SJSA1 (cell line): ENCODE measurements at regions not wholly inside any gene's neighbourhood (a gene's known extent, or its start where the extent isn't known, plus 50 kb on each side); places are given as distances from the start of the nearest gene placed in this dataset.
"Not testable (repeated sequence)": the region's sequence is repeated elsewhere in the genome, so short reads cannot be mapped to it uniquely, and the experiment has no call there.

Experiments
- DNase-seq, 2 experiments: peaks; one replicate each; pipeline ENCODE4 v3.0.0-alpha.2; 2015 to 2020; ENCODE audit warnings: low spot score in 2 of 2, low read depth in 1 of 2
- H3K27ac ChIP-seq: fragments of 250-450 bp; sonication (Bioruptor Pico); 2 replicates; pipeline ENCODE4 v1.5.1; 2020; ENCODE audit warnings: mild to moderate bottlenecking, moderate library complexity
- H3K27me3 ChIP-seq: fragments of 250-450 bp; sonication (Bioruptor Pico); replicated peaks from 2 replicates; pipeline ENCODE4 v1.5.1; 2020; ENCODE audit warnings: mild to moderate bottlenecking, moderate library complexity
- H3K36me3 ChIP-seq: fragments of 250-450 bp; sonication (Bioruptor Pico); 2 replicates; pipeline ENCODE4 v1.5.1; 2020; ENCODE audit warnings: mild to moderate bottlenecking
- H3K4me1 ChIP-seq: fragments of 250-450 bp; sonication (Bioruptor Pico); replicated peaks from 2 replicates; pipeline ENCODE4 v1.6.1; 2021; ENCODE audit warnings: mild to moderate bottlenecking
- H3K4me3 ChIP-seq: fragments of 250-450 bp; sonication (Bioruptor Pico); 2 replicates; pipeline ENCODE4 v1.5.1; 2020; ENCODE audit warnings: mild to moderate bottlenecking
- H3K9me3 ChIP-seq: fragments of 250-450 bp; sonication (Bioruptor Pico); replicated peaks from 2 replicates; pipeline ENCODE4 v1.5.1; 2020; ENCODE audit warnings: mild to moderate bottlenecking

GRCh38 chrX:10676235-10676957 is 56.0 kb upstream of the MID1 start:
- DNase-seq, result no peak
- no peaks in the 10 kb centered on the region for H3K4me1 ChIP-seq
- no peak overlapping the region for H3K4me3 ChIP-seq
- H3K27ac ChIP-seq, result no peak overlapping the region
- no peaks in the 10 kb centered on the region for H3K36me3 ChIP-seq
- no peaks in the 10 kb centered on the region for H3K27me3 ChIP-seq
- no peaks in the 10 kb centered on the region for H3K9me3 ChIP-seq

DNA sequence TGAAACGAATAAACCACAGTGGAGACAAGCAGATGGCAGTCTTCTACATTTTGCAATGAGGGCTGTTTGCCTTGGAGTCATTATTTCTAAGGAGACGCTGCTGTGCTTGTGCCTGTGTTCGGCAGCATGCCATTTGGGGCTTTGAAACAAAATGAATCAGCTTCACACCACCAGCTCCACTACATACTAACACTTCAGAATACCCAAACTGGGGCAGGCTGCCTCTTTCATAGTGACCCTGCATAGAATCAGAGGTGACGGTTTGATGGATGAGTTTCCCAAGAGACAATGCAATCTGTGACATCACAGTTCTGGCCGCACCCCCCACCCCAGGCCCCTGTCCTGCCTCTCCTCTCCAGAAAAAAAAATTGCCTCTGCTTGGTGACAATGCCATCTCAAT is 57.1 kb upstream of the MID1 start:
- Histone ChIP-seq H3K27ac (no peak overlapping the region), H3K4me1 (no peaks in the 10 kb centered on the region), H3K9me3 (no peaks in the 10 kb centered on the region), H3K4me3 (no peak overlapping the region), H3K36me3 (no peaks in the 10 kb centered on the region), H3K27me3 (no peaks in the 10 kb centered on the region)
- no peak for DNase-seq

DNA sequence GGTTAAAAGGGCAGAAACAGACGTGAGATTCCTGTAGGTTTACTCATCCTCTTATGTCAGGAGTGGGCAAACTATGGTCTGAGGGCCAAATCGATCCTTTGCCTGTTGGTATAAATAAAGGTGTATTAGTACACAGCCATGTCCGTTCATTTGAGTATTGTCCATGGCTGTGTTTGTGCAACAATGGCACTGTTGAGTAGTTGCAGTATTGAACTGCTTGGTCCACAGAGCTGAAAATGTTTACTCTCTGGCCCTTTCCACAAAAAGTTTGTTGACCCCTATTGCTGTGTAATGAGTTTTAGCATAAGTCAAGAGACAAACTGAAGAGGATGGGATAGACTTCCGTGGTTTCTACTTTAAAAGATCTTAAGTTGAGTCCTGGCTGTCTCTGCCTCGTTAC is 59.0 kb upstream of the MID1 start:
- Histone ChIP-seq H3K27ac (no peak overlapping the region), H3K4me1 (no peaks in the 10 kb centered on the region), H3K36me3 (no peaks in the 10 kb centered on the region), H3K4me3 (no peak overlapping the region), H3K27me3 (no peaks in the 10 kb centered on the region), H3K9me3 (no peaks in the 10 kb centered on the region)
- no peak for DNase-seq

DNA sequence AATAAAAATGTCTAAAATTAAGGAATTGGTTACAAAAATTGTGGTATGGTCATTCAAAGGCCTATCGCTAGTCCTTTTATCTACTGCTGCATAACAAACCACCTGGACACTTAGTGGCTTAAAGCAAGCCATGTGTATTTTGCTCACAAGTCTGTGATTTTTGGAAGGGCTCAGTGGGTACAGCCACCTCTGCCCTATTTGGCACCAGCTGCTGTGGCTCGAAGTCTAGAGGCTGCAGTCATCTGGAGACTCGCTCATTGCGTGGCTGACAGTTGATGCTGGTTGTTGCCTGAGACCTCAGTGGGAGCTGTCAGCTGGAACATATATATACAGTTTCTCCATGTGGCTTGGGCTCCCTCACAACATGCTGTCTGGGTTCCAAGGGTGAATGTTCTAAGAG is 60.8 kb upstream of the MID1 start:
- no peaks in the 10 kb centered on the region for H3K36me3 ChIP-seq

DNA sequence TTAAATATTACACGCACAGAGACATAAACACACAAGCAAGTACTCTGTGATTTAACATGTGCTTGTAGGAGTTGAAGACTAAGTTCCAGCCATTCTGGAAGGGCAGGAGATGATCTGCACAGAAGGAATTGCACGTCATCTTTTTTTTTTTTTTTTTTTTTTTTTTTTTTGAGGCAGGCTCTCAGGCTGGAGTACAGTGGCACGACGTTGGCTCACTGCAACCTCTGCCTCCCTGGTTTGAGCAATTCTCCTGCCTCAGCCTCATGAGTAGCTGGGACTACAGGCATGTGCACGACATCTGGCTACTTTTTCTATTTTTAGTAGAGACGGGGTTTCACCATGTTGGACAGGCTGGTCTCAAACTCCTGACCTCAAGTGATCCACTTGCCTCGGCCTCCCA is 63.2 kb upstream of the MID1 start:
- not testable (repeated sequence) for DNase-seq, H3K4me3 ChIP-seq, H3K36me3 ChIP-seq, H3K27me3 ChIP-seq, H3K27ac ChIP-seq, H3K4me1 ChIP-seq, H3K9me3 ChIP-seq

More for the DNA sequence above, 60.8 kb upstream of the MID1 start:
- no peak overlapping the region for H3K27ac ChIP-seq
- no peaks in the 10 kb centered on the region for H3K27me3 ChIP-seq
- no peaks in the 10 kb centered on the region for H3K4me1 ChIP-seq
- H3K4me3 ChIP-seq, result no peak overlapping the region
- DNase-seq, result no peak
- H3K9me3 ChIP-seq, result no peaks in the 10 kb centered on the region

DNA sequence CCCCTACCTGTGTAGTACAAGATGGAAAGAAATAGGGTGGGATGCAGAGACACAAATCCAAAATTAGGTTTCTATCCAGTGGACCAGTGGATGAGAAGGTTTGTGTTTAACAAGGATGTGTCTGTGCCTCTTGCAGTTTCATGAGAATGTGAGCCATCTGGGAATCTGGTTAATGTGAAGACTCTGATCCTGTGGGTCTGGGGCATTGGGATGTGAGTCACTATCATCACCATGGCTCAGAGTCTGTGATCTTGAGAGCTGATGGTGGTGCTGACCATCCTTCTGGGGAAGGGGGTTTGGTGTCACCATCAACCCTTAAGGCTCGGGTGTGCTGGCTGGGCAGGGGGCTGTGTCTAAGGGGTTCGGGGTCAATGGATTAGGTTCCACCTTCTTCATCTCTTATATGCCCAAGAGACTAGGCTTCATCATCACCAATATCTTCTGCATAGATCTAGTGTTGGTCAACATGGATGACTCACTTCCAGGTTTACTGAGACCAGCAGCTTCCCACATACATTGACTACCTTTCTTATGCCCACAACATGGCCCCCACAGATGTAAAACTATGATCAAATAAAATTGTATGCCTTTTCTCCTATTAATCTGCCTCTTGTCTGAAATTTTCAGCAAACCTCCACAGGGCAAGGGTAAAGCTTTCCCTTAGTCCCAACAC is 65.7 kb upstream of the MID1 start:
- Histone ChIP-seq H3K27ac (no peak overlapping the region), H3K27me3 (no peaks in the 10 kb centered on the region), H3K36me3 (no peaks in the 10 kb centered on the region), H3K4me3 (no peak overlapping the region), H3K4me1 (no peaks in the 10 kb centered on the region), H3K9me3 (no peaks in the 10 kb centered on the region)
- no peak for DNase-seq

GRCh38 chrX:10691751-10692150 is 71.4 kb upstream of the MID1 start:
- not testable (repeated sequence) for H3K27ac ChIP-seq, H3K36me3 ChIP-seq

DNA sequence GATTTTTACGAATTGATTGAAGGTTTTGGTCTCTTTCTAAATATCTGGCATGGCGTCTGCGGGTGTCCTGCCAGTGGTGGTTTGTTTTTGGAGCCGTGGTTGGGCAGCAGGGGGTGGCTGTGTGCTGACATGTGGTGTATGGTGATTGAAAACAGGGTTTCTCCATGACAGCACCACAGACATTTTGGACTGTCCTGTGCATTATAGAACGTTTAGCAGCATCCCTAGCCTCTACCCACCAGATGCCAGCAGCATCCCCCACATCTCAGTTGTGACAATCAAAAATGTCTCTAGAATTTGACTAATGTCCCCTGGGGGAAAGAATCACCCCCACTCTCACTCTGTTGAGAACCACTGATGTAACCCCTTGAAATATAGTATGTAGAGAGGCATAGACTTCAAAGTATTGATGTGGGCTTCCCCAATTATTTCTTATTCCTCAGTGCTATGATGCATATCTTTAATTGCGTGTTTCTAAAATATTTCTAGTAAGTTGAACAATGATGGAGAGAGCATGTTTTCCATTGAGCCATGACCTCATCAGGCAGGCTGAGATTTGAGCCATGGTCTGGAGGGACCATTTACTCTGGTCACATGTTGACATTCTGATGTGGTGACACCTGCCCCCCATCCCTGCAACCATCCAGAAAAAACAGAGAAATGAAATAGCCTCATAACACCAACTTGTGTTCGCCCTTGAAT is 77.4 kb upstream of the MID1 start:
- no peaks in the 10 kb centered on the region for H3K36me3 ChIP-seq
- no peaks in the 10 kb centered on the region for H3K4me1 ChIP-seq
- H3K9me3 ChIP-seq, result no peaks in the 10 kb centered on the region
- no peak overlapping the region for H3K27ac ChIP-seq
- no peak overlapping the region for H3K4me3 ChIP-seq
- H3K27me3 ChIP-seq, result no peaks in the 10 kb centered on the region
- no peak for DNase-seq

More at GRCh38 chrX:10691751-10692150, 71.4 kb upstream of the MID1 start:
- H3K27me3 ChIP-seq, DNase-seq, H3K9me3 ChIP-seq, H3K4me1 ChIP-seq, H3K4me3 ChIP-seq: not testable (repeated sequence)

GRCh38 chrX:10698318-10698640 is 77.9 kb upstream of the MID1 start:
- H3K9me3 ChIP-seq, result no peaks in the 10 kb centered on the region
- H3K36me3 ChIP-seq, result no peaks in the 10 kb centered on the region
- H3K27ac ChIP-seq, result no peak overlapping the region
- H3K4me3 ChIP-seq, result no peak overlapping the region
- no peak for DNase-seq
- no peaks in the 10 kb centered on the region for H3K27me3 ChIP-seq
- H3K4me1 ChIP-seq, result no peaks in the 10 kb centered on the region

DNA sequence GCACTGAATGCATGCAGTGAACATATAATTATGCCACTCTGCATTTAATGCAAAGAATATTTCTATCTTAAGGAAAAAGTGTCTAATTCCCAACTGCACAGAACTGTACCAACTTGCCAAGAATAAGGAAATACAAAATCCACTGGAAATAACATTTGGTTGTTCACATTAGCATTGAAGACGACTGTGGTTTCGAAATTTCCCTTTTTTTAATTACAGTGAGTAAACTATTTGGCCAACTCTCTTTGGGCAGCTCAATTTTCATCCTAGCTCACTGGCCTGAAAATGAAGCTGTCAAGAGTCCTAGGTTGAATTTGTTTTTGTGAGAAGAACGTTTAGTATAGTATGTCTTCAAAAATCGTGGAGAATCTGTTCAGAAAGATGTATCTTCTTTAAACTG is 81.6 kb upstream of the MID1 start:
- H3K36me3 ChIP-seq, result no peaks in the 10 kb centered on the region
- H3K9me3 ChIP-seq, result no peaks in the 10 kb centered on the region
- H3K4me3 ChIP-seq, result no peak overlapping the region
- H3K27me3 ChIP-seq, result no peaks in the 10 kb centered on the region
- H3K27ac ChIP-seq, result no peak overlapping the region
- H3K4me1 ChIP-seq, result no peaks in the 10 kb centered on the region
- DNase-seq, result no peak

DNA sequence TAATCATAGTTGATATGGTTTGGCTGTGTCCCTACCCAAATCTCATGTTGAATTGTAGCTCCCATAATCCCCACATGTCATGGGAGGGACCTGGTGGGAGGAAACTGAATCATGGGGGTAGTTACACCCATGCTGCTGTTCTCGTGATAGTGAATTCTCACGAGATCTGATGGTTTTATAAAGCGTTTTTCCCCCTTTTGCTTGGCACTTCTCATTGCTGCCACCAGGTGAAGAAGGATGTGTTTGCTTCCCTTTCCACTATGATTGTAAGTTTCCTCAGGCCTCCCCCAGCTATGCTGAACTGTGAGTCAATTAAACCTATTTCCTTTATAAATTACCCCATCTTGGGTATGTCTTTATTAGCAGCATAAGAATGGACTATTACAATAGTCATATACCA is 86.0 kb upstream of the MID1 start:
- H3K27ac ChIP-seq, H3K4me1 ChIP-seq, H3K27me3 ChIP-seq, H3K9me3 ChIP-seq, H3K36me3 ChIP-seq, DNase-seq, H3K4me3 ChIP-seq: not testable (repeated sequence)

DNA sequence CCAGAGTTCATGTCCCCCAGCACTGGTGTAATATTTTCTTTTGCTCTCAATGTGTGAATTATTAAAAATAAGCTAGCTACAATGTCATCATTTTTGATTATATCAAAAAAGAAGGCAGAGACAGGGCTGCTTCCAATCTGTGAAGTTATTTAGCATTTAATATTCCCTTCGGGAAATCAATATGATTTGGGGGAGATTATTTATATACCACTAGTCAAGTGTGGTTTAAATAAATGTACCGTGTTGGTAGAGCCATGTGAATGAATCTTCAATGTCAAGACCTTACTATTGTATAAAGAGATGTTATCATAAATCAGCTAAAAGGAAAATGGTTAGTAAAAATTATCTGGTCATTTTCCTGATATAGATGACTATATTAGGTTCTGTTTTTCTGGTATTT is 87.4 kb upstream of the MID1 start:
- Histone ChIP-seq H3K9me3 (no peaks in the 10 kb centered on the region), H3K27me3 (no peaks in the 10 kb centered on the region), H3K4me1 (no peaks in the 10 kb centered on the region), H3K36me3 (no peaks in the 10 kb centered on the region), H3K4me3 (no peak overlapping the region), H3K27ac (no peak overlapping the region)
- no peak for DNase-seq

DNA sequence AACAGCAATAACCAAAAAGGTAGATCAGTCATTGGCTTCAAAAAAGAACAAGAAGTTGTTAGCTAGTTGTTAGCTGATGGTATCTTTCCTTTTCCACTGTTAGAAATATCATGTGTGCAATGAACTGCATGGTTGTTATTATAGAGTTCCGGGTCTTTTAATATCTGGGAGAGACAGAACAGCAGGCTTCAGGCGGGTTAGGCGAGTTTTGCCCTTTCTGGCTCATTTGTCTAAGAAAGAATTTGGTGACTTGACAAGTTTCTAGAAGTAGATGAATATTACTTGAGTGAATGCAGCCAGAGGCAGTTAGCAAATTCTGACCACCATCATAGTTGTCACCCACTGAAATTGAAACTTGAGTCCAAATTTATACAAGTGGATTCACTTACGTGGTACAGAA is 88.9 kb upstream of the MID1 start:
- Histone ChIP-seq H3K27ac (no peak overlapping the region), H3K9me3 (no peaks in the 10 kb centered on the region), H3K4me3 (no peak overlapping the region), H3K27me3 (no peaks in the 10 kb centered on the region), H3K36me3 (no peaks in the 10 kb centered on the region), H3K4me1 (no peaks in the 10 kb centered on the region)
- DNase-seq, result no peak

DNA sequence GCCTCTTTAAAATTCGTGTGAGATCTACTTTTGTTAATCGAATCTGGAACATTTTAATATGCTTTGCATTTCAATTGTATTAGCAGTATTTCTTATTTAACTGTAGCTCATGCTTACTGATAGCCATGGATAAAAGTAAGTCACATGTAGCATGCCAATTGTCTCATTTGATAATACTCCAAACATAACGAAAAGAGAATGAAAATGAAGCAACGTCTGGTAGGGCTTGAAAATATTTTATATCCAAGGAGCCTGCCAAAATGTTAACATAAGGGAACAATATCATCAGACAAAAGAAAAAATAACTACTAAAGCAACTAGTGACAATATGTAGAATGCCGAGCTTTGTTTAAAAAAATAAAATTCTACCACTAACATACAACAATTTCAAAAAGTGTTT is 94.1 kb upstream of the MID1 start:
- no peak for DNase-seq
- H3K36me3 ChIP-seq, result no peaks in the 10 kb centered on the region
- no peaks in the 10 kb centered on the region for H3K9me3 ChIP-seq
- no peak overlapping the region for H3K27ac ChIP-seq
- H3K4me1 ChIP-seq, result no peaks in the 10 kb centered on the region
- H3K4me3 ChIP-seq, result no peak overlapping the region
- no peaks in the 10 kb centered on the region for H3K27me3 ChIP-seq
